DOHH2 (cell line): ENCODE measurements at regions not wholly inside any gene's neighbourhood (a gene's known extent, or its start where the extent isn't known, plus 50 kb on each side); places are given as distances from the start of the nearest gene placed in this dataset.

Experiments
- H3F3A ChIP-seq: fragments of 200-600 bp; sonication (generic), shearing (Covaris generic); 2 replicates; pipeline ENCODE4 v1.6.0; 2016; ENCODE audit warnings: antibody characterized with exemption, mild to moderate bottlenecking; ENCODE audit not compliant: control insufficient read depth, insufficient read depth
- H3K27ac ChIP-seq: fragments of 200-600 bp; sonication (generic); 2 replicates; pipeline ENCODE4 v1.5.1; 2014; ENCODE audit warnings: low read depth, mild to moderate bottlenecking, low read length, moderate library complexity
- H3K27me3 ChIP-seq: fragments of 200-600 bp; sonication (generic); 2 replicates; pipeline ENCODE4 v1.6.1; 2014; ENCODE audit warnings: mild to moderate bottlenecking, low read length, mixed read lengths; ENCODE audit not compliant: control insufficient read depth
- H3K36me3 ChIP-seq: fragments of 200-600 bp; sonication (generic); 2 replicates; pipeline ENCODE4 v1.6.1; 2014; ENCODE audit warnings: mild to moderate bottlenecking, low read length, moderate library complexity, mixed read lengths; ENCODE audit not compliant: control insufficient read depth
- H3K4me1 ChIP-seq: fragments of 200-600 bp; sonication (generic); 2 replicates; pipeline ENCODE4 v1.6.1; 2014; ENCODE audit warnings: mild to moderate bottlenecking, low read length, mixed read lengths; ENCODE audit not compliant: control insufficient read depth
- H3K4me2 ChIP-seq: fragments of 200-600 bp; sonication (generic); 2 replicates; pipeline ENCODE4 v1.6.0; 2014; ENCODE audit warnings: mild to moderate bottlenecking, low read length, moderate library complexity
- H3K4me3 ChIP-seq: fragments of 200-600 bp; sonication (generic); 2 replicates; pipeline ENCODE4 v1.5.1; 2014; ENCODE audit warnings: mild to moderate bottlenecking, low read length, mixed read lengths
- H3K79me2 ChIP-seq: fragments of 200-600 bp; sonication (generic); 2 replicates; pipeline ENCODE4 v1.6.1; 2014; ENCODE audit warnings: mild to moderate bottlenecking, low read length, mixed read lengths; ENCODE audit not compliant: control insufficient read depth
- H3K9me2 ChIP-seq: fragments of 200-600 bp; sonication (generic); replicated peaks from 2 replicates; pipeline ENCODE4 v1.6.1; 2014; ENCODE audit warnings: mild to moderate bottlenecking, low read length, mixed read lengths; ENCODE audit not compliant: control insufficient read depth
- H3K9me3 ChIP-seq: fragments of 200-600 bp; sonication (generic); 2 replicates; pipeline ENCODE4 v1.6.1; 2014; ENCODE audit warnings: antibody characterized with exemption, low read length, mixed read lengths; ENCODE audit not compliant: control insufficient read depth, insufficient read depth
- H4K20me1 ChIP-seq: fragments of 200-600 bp; sonication (generic); 2 replicates; pipeline ENCODE4 v1.6.0; 2014; ENCODE audit warnings: low read depth, mild to moderate bottlenecking, antibody characterized with exemption, low read length, moderate library complexity; ENCODE audit not compliant: control insufficient read depth, insufficient read depth
- EZH2phosphoT487 ChIP-seq: fragments of 200-600 bp; sonication (generic); IDR thresholded peaks from 2 replicates; pipeline ENCODE4 v1.6.1; 2017; ENCODE audit warnings: borderline replicate concordance, mild to moderate bottlenecking, antibody characterized with exemption, low read length, moderate library complexity, mixed read lengths
- TF ChIP-seq, protein P1 (sequence below): fragments of 200-600 bp; sonication (generic); IDR thresholded peaks from one replicate; pipeline ENCODE4 v1.5.1; 2014; ENCODE audit warnings: antibody characterized with exemption, mild to moderate bottlenecking, low read depth, low read length; ENCODE audit not compliant: poor library complexity, severe bottlenecking

DNA sequence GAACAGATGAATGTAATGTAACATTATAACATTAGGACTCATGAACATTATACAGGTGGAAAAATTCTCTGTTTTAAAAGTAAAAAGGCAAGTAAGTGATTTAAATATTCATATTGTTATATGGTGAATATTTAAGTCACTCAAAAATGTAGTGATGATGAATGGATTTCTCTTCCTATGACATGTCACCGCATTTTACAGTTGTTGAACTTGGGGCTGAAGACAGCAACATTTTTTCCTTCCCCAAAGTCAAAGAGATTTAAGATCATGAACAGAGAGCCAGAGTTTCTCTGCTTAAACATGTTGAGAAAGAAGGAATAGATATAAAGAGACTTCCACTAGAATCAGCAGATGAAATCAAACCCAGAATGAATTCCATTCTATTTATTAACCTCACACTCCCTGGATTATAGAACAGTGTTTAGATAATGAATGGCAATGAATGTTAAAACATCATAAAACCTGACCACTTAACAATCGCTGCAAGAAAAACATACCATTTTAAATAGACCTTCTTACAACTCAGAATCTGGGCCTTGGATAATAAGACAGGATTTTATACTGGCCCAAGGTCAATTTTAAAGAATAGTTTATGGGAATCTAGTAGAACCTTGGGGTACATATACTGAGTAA, 163.6 kb upstream of the SIX2 start:
- no peaks in the 10 kb centered on the region for H3K27me3 ChIP-seq
- H3K4me2 ChIP-seq, result no peak overlapping the region
- H3K4me3 ChIP-seq, result no peak overlapping the region
- peaks cover 4% of the 10 kb centered on the region; the same call in 1 of the 2 replicates for H3K9me3 ChIP-seq
- no peak overlapping the region for H3K27ac ChIP-seq
- no peaks in the 10 kb centered on the region for H3K36me3 ChIP-seq
- H3F3A ChIP-seq, result no peaks in the 10 kb centered on the region
- H3K9me2 ChIP-seq, result no peaks in the 10 kb centered on the region
- no peaks in the 10 kb centered on the region for H4K20me1 ChIP-seq
- TF ChIP-seq, protein P1, sequence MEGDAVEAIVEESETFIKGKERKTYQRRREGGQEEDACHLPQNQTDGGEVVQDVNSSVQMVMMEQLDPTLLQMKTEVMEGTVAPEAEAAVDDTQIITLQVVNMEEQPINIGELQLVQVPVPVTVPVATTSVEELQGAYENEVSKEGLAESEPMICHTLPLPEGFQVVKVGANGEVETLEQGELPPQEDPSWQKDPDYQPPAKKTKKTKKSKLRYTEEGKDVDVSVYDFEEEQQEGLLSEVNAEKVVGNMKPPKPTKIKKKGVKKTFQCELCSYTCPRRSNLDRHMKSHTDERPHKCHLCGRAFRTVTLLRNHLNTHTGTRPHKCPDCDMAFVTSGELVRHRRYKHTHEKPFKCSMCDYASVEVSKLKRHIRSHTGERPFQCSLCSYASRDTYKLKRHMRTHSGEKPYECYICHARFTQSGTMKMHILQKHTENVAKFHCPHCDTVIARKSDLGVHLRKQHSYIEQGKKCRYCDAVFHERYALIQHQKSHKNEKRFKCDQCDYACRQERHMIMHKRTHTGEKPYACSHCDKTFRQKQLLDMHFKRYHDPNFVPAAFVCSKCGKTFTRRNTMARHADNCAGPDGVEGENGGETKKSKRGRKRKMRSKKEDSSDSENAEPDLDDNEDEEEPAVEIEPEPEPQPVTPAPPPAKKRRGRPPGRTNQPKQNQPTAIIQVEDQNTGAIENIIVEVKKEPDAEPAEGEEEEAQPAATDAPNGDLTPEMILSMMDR, result no peak
- no peak for TF ChIP-seq EZH2phosphoT487
- H3K4me1 ChIP-seq, result no peaks in the 10 kb centered on the region
- no peaks in the 10 kb centered on the region for H3K79me2 ChIP-seq

DNA sequence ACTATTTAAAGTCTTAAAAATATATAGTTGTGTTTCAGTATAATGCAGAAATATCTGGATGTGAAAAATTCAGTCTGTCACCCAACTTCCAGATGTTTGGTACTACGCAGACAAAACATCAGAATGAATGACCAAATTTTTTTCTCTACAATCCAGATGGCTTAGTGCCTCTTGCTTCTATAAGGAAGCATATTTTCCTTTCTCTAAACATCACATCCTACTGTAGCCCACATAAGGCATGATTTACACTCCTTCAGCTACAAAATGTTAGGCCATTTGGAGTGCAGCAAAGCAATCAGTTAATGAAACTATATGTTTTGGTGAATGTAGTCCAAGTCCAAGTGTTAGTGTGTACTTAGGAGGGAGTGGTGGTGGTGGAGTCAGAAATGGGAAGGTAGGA, 162.9 kb upstream of the SIX2 start:
- Histone ChIP-seq H3K4me2 (no peak overlapping the region), H3F3A (no peaks in the 10 kb centered on the region), H3K9me2 (no peaks in the 10 kb centered on the region), H4K20me1 (no peaks in the 10 kb centered on the region), H3K9me3 (peaks cover 4% of the 10 kb centered on the region; the same call in 1 of the 2 replicates), H3K27me3 (no peaks in the 10 kb centered on the region), H3K4me3 (no peak overlapping the region), H3K4me1 (no peaks in the 10 kb centered on the region), H3K36me3 (no peaks in the 10 kb centered on the region), H3K27ac (no peak overlapping the region), H3K79me2 (no peaks in the 10 kb centered on the region)
- TF ChIP-seq EZH2phosphoT487, result no peak
- TF ChIP-seq, protein P1, result no peak

DNA sequence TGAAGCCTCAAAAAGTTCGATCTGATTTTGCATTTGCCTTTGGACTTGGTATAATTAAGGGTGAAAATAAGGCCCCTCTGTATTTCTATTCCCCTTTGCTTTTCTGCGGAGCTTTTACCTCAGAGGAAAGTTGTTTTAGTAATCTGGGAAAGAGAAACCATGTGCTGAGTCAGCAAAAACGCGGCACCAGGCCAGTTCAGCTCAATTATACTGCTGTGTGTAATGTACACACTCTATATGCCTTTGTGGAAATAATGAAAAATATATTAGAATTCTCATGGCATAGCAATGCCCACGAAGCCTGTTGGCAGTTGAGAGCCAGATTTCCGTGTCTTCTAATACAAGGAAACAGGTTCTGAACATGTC, 161.9 kb upstream of the SIX2 start:
- Histone ChIP-seq H3F3A (no peaks in the 10 kb centered on the region), H3K9me3 (peaks cover 4% of the 10 kb centered on the region; the same call in 1 of the 2 replicates), H3K4me1 (no peaks in the 10 kb centered on the region), H3K4me2 (no peak overlapping the region), H4K20me1 (no peaks in the 10 kb centered on the region), H3K27ac (no peak overlapping the region), H3K79me2 (no peaks in the 10 kb centered on the region), H3K9me2 (no peaks in the 10 kb centered on the region), H3K4me3 (no peak overlapping the region), H3K27me3 (no peaks in the 10 kb centered on the region), H3K36me3 (no peaks in the 10 kb centered on the region)
- no peak for TF ChIP-seq EZH2phosphoT487
- TF ChIP-seq, protein P1, result no peak
